Fibroblast of villous mesenchyme (primary cell): ENCODE measurements at regions not wholly inside any gene's neighbourhood (a gene's known extent, or its start where the extent isn't known, plus 50 kb on each side); places are given as distances from the start of the nearest gene placed in this dataset.

Experiments used
- DNase-seq: peaks from one replicate; pipeline ENCODE4 v3.0.0-alpha.2; 2010; ENCODE audit warnings: low read depth
- H3K4me3 ChIP-seq: 2 replicates; pipeline ENCODE4 v1.5.1; 2011; ENCODE audit warnings: low read depth, mild to moderate bottlenecking, low read length
- CTCF ChIP-seq: IDR thresholded peaks from 2 replicates; pipeline ENCODE4 v1.5.1; 2012; ENCODE audit warnings: low read depth, mild to moderate bottlenecking, low read length; ENCODE audit not compliant: insufficient read depth

- H3K4me3 ChIP-seq: no peak overlapping the region
- no peak for TF ChIP-seq CTCF
- DNase-seq: no peak
These were observed 164.4 kb upstream of the PRPS1L1 start for GRCh38 chr7:18191862-18192625.

- no peak overlapping the region for H3K4me3 ChIP-seq
- no peak for TF ChIP-seq CTCF
- DNase-seq: no peak
These were observed 167.0 kb upstream of the PRPS1L1 start for GRCh38 chr7:18194616-18195015.

DNA sequence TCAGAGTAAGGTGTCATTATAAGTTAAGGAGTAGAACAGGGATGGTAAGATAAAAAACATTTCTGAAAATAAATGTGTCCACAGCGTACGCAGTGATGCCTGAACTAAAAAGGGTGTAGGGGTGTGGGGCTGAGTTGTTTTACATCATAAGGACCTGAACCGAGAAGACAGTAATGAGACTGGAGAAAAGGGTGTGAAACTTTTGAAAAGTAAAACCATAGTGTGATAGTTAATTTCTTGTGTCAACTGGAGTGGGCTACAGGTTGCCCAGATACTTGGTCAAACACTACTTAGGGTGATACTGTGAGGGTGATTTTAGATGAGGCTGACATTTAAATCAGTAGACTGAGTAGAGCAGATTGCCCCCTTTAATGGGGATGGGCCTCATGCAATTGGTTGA lies 169.0 kb upstream of the PRPS1L1 start:
- H3K4me3 ChIP-seq: no peak overlapping the region
- no peak for DNase-seq
- no peak for TF ChIP-seq CTCF

DNA sequence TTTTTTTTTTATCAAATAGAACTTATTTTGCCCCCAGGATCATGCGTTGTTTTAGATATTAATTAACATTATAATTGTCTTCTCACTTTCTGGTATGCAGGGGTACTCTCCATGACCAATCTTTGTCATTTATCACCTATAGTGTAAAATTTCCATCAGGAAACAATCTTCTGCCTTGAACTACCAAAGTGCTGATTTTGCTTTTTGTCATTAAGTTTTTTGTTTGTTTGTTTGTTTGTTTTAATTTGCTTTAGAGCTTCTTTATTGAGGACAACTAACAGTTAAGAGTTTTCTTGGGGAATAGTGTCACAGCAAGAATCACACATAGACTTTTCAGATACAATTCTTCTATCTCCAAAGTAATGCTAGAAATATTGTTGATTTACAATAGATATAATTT lies 171.2 kb upstream of the PRPS1L1 start:
- H3K4me3 ChIP-seq: no peak overlapping the region
- no peak for TF ChIP-seq CTCF
- DNase-seq: no peak

GRCh38 chr7:18200266-18200665 lies 172.6 kb upstream of the PRPS1L1 start:
- TF ChIP-seq CTCF: no peak
- H3K4me3 ChIP-seq: no peak overlapping the region
- DNase-seq: no peak

GRCh38 chr7:18200855-18201254 lies 173.2 kb upstream of the PRPS1L1 start:
- no peak for TF ChIP-seq CTCF
- DNase-seq: no peak

GRCh38 chr7:18201350-18201749 lies 173.7 kb upstream of the PRPS1L1 start:
- no peak for TF ChIP-seq CTCF
- H3K4me3 ChIP-seq: no peak overlapping the region
- no peak for DNase-seq

More at GRCh38 chr7:18200855-18201254, 173.2 kb upstream of the PRPS1L1 start:
- H3K4me3 ChIP-seq: no peak overlapping the region
